Sigmoid colon (tissue), 4 donors: ENCODE measurements at regions not wholly inside any gene's neighbourhood (a gene's known extent, or its start where the extent isn't known, plus 50 kb on each side); places are given as distances from the start of the nearest gene placed in this dataset.

Experiments used
- EP300 ChIP-seq, 4 donors: sonication (generic); formaldehyde crosslinking; IDR thresholded peaks; one replicate each; pipeline ENCODE4 v1.6.1; 2017; ENCODE audit warnings: antibody characterized with exemption in 4 of 4
- POLR2A ChIP-seq, 2 donors: fragments of 450-650 bp; IDR thresholded peaks; one replicate each; pipeline ENCODE4 v1.6.1; 2016; ENCODE audit warnings: antibody characterized with exemption in 2 of 2, mild to moderate bottlenecking in 2 of 2, moderate library complexity in 2 of 2
- POLR2AphosphoS5 ChIP-seq, 4 donors: sonication (generic); formaldehyde crosslinking; IDR thresholded peaks; one replicate each; pipeline ENCODE4 v1.6.1; 2017; ENCODE audit warnings: antibody characterized with exemption in 4 of 4
- TF ChIP-seq, protein P1 (sequence below), 4 experiments: fragments of 450-650 bp in 3 of 4; fragments of 200-600 bp in 1 of 4; IDR thresholded peaks; one replicate each; pipeline ENCODE4 v1.5.1; 2016 to 2019; ENCODE audit warnings: antibody characterized with exemption in 4 of 4, mild to moderate bottlenecking in 3 of 4, moderate library complexity in 2 of 4

DNA sequence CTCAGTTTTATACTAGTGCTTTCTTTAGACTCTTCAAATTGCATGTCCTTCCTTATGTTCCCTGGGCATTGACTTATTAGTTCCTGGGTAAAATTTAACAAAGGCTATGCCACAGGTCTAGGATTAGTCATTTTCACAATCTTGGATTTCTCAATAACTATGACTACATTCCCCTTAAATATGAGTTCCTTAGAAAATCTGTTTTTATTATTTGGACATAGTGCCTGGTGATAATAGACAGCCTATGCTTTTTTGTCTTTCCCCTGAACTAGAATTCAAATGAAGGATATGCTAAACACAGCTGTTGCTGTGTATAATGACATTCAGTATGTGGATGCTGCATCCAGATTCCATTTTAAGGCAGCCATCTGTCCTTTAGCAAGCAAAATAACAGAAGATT is 1252.8 kb upstream of the GJE1 start:
- TF ChIP-seq, protein P1, sequence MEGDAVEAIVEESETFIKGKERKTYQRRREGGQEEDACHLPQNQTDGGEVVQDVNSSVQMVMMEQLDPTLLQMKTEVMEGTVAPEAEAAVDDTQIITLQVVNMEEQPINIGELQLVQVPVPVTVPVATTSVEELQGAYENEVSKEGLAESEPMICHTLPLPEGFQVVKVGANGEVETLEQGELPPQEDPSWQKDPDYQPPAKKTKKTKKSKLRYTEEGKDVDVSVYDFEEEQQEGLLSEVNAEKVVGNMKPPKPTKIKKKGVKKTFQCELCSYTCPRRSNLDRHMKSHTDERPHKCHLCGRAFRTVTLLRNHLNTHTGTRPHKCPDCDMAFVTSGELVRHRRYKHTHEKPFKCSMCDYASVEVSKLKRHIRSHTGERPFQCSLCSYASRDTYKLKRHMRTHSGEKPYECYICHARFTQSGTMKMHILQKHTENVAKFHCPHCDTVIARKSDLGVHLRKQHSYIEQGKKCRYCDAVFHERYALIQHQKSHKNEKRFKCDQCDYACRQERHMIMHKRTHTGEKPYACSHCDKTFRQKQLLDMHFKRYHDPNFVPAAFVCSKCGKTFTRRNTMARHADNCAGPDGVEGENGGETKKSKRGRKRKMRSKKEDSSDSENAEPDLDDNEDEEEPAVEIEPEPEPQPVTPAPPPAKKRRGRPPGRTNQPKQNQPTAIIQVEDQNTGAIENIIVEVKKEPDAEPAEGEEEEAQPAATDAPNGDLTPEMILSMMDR (IDR thresholded peaks at IDR 0.05) = no peak
- TF ChIP-seq POLR2A (IDR thresholded peaks at IDR 0.05) = no peak
- TF ChIP-seq POLR2AphosphoS5 (IDR thresholded peaks at IDR 0.05) = no peak
- no peak for TF ChIP-seq EP300 (IDR thresholded peaks at IDR 0.05)
